ENCODE measurements at regions not wholly inside any gene's neighbourhood (a gene's known extent, or its start where the extent isn't known, plus 50 kb on each side); places are given as distances from the start of the nearest gene placed in this dataset.

DNA sequence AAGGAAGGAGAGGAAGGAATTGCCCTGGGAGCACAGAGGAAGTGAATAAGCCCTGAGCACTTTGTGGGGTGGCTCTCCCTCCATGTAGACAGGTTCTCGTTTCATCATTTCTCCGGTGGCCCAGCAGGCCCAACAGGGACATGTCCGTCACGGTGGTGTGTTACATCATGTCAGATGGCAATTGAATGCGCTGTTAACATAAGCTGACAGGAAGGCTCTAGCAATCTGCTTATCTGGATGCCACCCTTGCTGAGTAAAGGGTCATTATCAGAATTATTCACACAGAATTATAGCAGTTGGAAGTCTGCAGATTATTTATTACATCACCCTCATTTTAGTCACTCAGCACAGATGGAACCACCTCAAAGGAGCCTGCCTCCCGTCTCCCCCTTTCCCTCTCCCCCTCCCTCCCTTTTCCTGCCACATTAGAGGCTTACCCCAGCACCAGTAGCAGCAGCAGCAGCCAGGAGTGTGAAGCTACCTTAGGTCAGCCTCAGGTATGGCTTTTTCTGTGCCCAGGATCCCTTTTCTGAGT is 124.3 kb upstream of the TRIM2 start:
- H3K27ac ChIP-seq (replicated peaks in 1 of 4), result no peak overlapping the region
- H3K4me3 ChIP-seq, result no peak overlapping the region
- TF ChIP-seq POLR2A (IDR thresholded peaks at IDR 0.05; ENCODE audit: low read depth) (no peak), EP300 (IDR thresholded peaks at IDR 0.05) (no peak), CTCF (IDR thresholded peaks at IDR 0.05) (no peak), POLR2AphosphoS5 (IDR thresholded peaks at IDR 0.05) (no peak)
- H3K4me1 ChIP-seq, result peaks cover 2 to 15% (median 6%) of the 10 kb centered on the region in 4 donors
- intact Hi-C loops (cut with DNase I), result no loop called here
- WGBS, result 84% methylated on average over 6 of the region's 6 CpGs
- H3K36me3 ChIP-seq, result no peaks in the 10 kb centered on the region
- H3K9me3 ChIP-seq, result no peaks in the 10 kb centered on the region
- no peaks in the 10 kb centered on the region for H3K27me3 ChIP-seq
- DNase-seq (ENCODE audit: extremely low spot score), result peak; percentile 86

- Histone ChIP-seq H3K9me3 (no peaks in the 10 kb centered on the region), H3K27me3 (no peaks in the 10 kb centered on the region), H3K27ac (replicated peaks in 1 of 4) (no peak overlapping the region), H3K4me1 (peaks cover 5 to 20% (median 12%) of the 10 kb centered on the region in 4 donors), H3K36me3 (no peaks in the 10 kb centered on the region), H3K4me3 (no peak overlapping the region)
- no peak for TF ChIP-seq CTCF (IDR thresholded peaks at IDR 0.05)
- TF ChIP-seq EP300 (IDR thresholded peaks at IDR 0.05), result no peak
- no peak for TF ChIP-seq POLR2A (IDR thresholded peaks at IDR 0.05; ENCODE audit: low read depth)
- TF ChIP-seq POLR2AphosphoS5 (IDR thresholded peaks at IDR 0.05), result no peak
- DNase-seq (ENCODE audit: extremely low spot score), result no peak
- intact Hi-C loops (cut with DNase I), result no loop called here
- 96% methylated on average over 7 of the region's 7 CpGs for WGBS
These were observed 123.2 kb upstream of the TRIM2 start for GRCh38 chr4:153081006-153081580.

DNA sequence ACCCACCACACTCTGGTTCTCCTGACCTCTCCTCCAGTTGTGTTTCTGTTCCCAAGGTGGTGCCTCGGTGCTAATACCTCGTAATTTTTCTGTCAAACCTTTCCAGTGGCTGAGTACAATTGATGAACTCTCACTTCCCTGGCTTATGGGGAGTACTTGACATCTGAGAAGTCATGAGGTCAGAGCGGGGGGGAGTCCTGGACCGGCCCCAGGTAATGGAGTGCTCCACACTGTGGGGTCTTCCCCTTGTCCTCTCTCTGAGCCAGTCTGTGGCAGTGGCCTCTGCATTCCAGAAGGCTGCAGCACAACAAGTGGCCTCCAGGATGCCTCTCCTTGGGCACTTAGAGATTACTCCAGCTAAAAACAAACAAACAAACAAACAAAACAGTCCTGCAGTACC is 122.5 kb upstream of the TRIM2 start:
- DNase-seq (ENCODE audit: extremely low spot score), result no peak
- Histone ChIP-seq H3K4me1 (peaks cover 5 to 20% (median 12%) of the 10 kb centered on the region in 4 donors), H3K27me3 (no peaks in the 10 kb centered on the region), H3K27ac (replicated peaks in 1 of 4) (no peak overlapping the region), H3K9me3 (no peaks in the 10 kb centered on the region), H3K4me3 (no peak overlapping the region), H3K36me3 (no peaks in the 10 kb centered on the region)
- WGBS, result 85% methylated on average over 3 of the region's 4 CpGs
- intact Hi-C loops (cut with DNase I), result no loop called here
- TF ChIP-seq POLR2AphosphoS5 (IDR thresholded peaks at IDR 0.05) (no peak), POLR2A (IDR thresholded peaks at IDR 0.05; ENCODE audit: low read depth) (no peak), CTCF (IDR thresholded peaks at IDR 0.05) (no peak), EP300 (IDR thresholded peaks at IDR 0.05) (no peak)

DNA sequence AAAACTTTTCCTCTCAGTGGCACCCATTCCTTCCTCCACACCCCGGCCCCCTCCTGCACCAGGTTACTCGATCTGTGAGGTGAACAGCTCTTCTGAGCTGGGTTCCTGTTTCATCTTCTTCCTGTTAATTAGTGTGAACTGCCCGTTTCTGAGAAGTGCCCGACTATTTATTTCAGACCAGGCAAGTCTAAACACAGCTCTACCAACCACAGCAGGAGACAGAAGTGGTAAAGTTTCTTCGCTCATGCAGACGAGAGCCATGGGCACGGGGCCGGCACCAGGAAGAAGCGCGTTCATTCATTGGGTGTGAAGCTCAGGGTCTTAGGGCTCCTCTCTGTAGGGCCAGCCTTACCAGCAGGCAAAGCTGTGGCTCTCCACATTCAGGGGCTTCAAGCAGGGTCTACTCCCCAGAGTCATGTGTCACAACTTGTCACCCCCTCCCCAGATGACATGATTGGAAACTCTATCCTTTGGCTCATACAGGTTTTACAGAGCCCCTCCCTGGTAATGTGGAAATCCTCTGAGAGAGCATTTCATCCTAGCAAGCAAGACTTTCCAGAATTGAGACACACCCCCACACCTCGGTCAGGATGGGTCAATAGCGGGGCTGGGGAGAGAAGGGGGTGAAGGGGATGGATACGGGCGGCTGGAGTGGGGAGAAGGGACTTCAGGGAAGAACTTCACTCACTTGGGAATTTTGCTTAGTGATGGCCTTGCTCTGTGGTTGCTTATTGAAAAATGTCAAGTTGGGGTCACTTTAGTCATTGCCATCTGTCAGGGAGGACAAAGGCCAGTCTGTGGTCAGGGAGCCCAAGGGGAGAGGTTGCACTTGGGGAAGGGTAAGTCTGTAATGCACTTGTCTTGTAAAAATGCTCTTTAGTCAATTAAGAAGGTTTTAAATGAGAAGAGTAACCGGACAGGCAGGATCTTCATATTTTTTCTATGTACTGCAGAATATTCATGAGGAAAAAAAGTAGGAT is 121.6 kb upstream of the TRIM2 start:
- no peaks in the 10 kb centered on the region for H3K9me3 ChIP-seq
- H3K4me3 ChIP-seq, result no peak overlapping the region
- 84% methylated on average over 15 of the region's 15 CpGs for WGBS
- no peaks in the 10 kb centered on the region for H3K36me3 ChIP-seq
- no peak for DNase-seq (ENCODE audit: extremely low spot score)
- intact Hi-C loops (cut with DNase I), result loop anchor here (1.0 kb wide), 1 partner anchor 46 kb away; no protein-coding TSS in a partner anchor
- H3K27me3 ChIP-seq, result no peaks in the 10 kb centered on the region
- peaks cover 5 to 20% (median 12%) of the 10 kb centered on the region in 4 donors for H3K4me1 ChIP-seq
- TF ChIP-seq POLR2A (IDR thresholded peaks at IDR 0.05; ENCODE audit: low read depth) (no peak), EP300 (IDR thresholded peaks at IDR 0.05) (no peak), CTCF (IDR thresholded peaks at IDR 0.05) (no peak), POLR2AphosphoS5 (IDR thresholded peaks at IDR 0.05) (no peak)
- no peak overlapping the region for H3K27ac ChIP-seq (replicated peaks in 1 of 4)

Measured in esophagus muscularis mucosa (tissue), 4 donors.